GM21423 (cell line): ENCODE measurements at regions not wholly inside any gene's neighbourhood (a gene's known extent, or its start where the extent isn't known, plus 50 kb on each side); places are given as distances from the start of the nearest gene placed in this dataset.
"Not testable (repeated sequence)": the region's sequence is repeated elsewhere in the genome, so short reads cannot be mapped to it uniquely, and the experiment has no call there.

Source experiments
- ATAC-seq: cut with Tn5 transposase; IDR thresholded peaks from one replicate; pipeline ENCODE4 v1.9.1; 2021; ENCODE audit warnings: mild to moderate bottlenecking, moderate library complexity; ENCODE audit not compliant: unreplicated experiment

GRCh38 chr21:15119486-15119885 is 54.7 kb upstream of the NRIP1 start:
- ATAC-seq, result no peak

- no peak for ATAC-seq
These were observed 56.4 kb upstream of the NRIP1 start for GRCh38 chr21:15121097-15121654.

DNA sequence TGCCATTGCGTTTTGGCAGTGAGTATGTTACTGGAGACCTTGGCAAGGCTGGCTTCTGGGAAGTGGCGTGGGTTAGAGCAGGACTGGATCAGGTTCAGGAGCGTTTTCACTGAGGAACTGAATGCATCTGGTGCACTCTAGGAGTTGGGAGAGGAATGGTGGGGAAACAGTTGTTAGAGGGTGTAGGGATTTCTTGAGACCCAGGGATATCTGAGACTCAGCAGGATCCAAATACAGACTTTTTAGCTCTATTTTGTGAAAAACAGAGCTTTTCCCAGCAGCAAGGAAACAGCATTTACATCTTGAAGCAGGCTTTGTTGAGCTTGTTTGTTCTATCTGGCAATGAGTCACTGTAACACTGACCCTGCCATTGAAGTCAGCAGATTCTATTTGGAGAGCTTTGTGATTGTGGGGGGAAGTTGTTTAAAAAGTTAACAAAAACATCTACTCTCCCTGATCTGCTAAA is 56.9 kb upstream of the NRIP1 start:
- no peak for ATAC-seq

GRCh38 chr21:15122241-15122640 is 57.4 kb upstream of the NRIP1 start:
- ATAC-seq, result no peak

DNA sequence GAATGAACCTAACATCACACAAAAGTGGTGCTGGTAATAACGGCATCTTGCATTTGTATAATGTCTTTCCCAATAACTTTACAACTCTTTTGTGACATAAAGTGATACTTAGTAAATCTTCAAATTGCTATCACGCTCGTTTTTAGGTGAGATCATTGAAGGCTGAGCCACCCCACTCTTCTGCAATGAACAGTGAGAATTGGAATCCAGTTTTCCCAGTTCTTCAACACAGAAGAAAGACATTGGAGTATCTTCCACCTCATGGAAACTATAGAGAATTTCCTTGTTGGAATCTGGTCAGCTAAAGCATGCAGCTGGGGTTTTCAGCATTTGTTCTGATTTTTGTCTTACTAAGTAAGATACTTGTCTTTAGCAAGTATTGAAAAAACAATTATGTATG is 59.9 kb upstream of the NRIP1 start:
- no peak for ATAC-seq

GRCh38 chr21:15126948-15127347 is 62.1 kb upstream of the NRIP1 start:
- ATAC-seq, result no peak

- ATAC-seq, result no peak
These were observed 62.6 kb upstream of the NRIP1 start for GRCh38 chr21:15127437-15127836.

GRCh38 chr21:15128267-15128666 is 63.5 kb upstream of the NRIP1 start:
- no peak for ATAC-seq

- not testable (repeated sequence) for ATAC-seq
These were observed 63.9 kb upstream of the NRIP1 start for GRCh38 chr21:15128714-15129113.

GRCh38 chr21:15130326-15130725 is 65.5 kb upstream of the NRIP1 start:
- no peak for ATAC-seq

DNA sequence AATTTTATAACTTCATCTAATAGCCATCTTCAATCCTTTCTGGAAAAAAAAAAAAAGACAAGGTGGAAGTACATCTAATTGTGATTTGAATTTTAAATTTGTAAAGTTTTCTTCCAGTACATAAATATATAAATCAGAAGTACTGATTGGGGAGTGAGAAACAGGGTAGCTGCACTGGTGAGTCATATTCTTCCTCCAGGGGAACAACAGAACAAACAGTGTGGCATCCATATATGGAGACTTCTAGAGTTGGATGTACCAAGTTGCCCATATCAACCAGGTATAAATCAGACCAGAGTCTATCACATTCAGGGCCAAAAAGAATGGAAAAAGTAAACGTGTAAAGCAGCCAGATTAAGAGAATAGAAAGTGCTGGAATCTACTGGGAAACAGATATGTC is 66.0 kb upstream of the NRIP1 start:
- no peak for ATAC-seq

DNA sequence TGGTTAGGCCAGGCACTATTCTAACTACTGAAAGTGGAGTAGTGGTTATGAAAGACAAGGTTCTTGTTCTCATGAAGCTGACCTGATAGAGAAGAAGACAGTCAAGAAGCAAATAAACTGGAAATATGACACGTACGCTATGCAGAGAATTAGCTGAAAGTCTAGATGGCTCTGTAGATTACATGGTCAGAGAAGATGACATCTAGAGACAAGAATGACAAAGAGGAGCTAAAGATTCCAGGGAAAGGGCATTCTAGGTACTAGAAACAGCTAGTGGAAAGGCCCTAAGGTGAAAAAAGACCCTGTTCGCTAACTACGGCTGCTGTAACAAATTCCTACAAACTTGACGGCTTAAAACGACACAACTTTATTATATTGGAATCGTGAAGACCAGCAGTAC is 68.0 kb upstream of the NRIP1 start:
- ATAC-seq, result no peak

DNA sequence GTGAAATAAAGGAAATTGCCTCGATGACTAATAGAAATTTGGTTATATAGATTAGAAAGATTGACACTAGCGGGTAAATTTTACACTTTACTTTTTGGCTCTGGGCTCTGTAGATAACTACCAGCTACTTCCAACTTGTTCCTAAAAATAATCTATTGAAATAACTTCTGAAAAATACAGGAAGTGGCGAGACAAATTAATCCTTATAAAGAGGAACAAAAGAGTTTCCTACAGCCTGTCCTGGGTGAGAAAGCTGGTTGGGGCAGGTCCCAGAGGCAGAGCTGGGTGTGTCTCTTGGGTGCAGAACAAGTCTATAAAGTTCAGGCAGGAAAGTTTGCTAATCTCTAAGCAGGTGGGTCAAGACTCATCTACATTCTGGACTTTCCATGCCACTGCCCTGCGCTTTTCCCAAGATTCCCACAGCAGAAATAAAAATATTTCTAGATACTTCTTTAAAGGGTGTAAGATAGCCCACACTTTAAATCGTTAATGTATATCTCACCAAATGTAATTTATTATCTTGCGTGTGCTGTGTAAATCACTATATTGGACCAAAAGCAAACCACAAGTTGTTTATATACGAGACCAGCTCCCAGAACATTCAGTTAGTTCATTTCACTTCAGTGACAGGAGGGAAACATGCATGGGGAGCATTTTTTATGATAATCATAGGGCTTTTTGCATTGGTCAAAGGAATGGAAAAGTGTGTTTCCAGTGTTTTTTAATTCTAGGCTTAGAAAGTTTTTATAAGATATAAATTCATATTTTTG is 70.1 kb upstream of the NRIP1 start:
- ATAC-seq, result no peak

DNA sequence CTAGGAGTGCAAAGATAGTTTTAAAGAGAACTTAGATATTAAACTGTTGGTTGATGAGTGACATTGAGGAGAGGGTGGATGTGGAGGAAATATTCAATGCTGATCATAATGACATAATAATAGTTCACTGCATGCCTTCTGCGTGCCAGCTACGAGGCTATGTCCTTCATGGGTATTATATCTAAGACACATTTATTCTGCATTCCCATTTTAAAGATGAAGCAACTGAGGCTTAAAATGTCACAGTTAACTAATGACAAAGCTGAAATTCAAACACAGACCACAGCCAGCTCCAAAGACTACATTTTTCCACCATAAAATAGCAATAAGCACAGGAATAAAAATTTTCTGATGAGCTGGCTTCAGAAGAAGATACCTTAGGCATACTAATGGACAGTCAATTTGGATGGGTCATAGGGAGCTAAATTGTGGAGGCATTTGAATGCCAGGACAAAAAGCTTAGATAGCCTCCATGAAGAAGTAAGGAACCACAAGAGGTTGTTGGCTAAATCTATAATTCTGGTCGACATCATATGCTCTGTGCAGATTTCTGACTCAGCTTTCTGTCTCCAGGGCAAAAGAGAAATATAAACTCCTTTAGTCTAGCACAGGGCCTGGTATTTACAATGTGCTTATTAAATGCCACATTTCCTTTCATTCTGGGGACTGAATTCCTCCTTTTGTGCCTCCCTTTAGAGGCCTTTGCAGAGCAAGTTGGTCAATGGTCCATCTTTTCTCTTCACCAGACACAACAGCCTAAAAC is 71.2 kb upstream of the NRIP1 start:
- ATAC-seq, result no peak

GRCh38 chr21:15138490-15138889 is 73.7 kb upstream of the NRIP1 start:
- no peak for ATAC-seq

DNA sequence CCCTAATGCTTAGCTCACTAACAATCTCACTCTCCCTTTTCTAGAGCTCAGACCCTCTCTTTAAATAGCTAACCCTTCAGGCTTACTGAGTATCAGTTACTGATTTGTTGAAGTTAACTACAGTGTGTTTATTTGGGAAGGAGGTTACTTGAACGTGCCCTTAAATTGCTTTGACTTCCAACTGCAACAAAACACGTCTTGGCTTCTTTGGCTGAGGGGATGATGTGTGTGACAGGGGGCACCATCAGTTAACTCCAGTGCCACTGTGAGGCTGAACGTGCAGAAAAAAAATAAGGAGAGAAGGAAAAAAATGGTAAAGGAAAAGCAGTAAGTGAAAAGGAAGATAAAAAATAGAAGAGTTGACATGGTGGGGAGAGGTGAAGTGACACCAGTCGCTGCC is 75.1 kb upstream of the NRIP1 start:
- ATAC-seq, result no peak

DNA sequence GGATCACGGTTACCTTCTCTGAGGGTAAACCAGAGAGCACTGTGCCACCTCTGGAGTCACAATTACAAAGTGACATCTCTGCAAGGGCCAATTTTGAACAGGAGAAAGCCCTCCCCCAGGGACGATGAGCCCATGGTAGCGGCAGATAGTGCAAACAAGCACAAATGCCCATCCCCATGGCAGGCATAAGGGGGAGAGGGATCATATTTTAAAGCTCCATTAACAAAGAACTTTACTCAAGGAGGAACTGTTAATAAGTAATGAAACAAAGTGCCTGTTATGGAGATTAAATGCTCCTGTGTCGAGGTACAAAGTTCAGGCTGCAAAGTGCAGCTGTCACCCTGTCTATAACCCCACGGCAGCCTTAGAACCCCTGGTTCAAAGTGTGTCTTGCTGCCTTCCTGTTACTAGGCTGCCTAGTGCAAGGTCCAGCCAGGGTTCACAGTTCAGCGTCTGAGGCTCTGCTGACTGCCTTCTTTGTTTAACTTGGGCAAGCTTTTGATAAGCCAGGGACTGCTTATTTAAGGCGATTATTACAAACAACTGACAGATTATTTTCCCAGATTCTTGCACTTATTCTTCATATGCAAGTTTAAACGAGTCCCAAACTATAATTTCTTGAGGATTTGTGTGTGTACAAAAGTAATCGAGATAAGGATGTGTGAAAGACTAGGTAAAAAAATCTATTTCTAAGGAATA is 75.7 kb upstream of the NRIP1 start:
- no peak for ATAC-seq

- no peak for ATAC-seq
These were observed 76.6 kb upstream of the NRIP1 start for GRCh38 chr21:15141261-15141970.

DNA sequence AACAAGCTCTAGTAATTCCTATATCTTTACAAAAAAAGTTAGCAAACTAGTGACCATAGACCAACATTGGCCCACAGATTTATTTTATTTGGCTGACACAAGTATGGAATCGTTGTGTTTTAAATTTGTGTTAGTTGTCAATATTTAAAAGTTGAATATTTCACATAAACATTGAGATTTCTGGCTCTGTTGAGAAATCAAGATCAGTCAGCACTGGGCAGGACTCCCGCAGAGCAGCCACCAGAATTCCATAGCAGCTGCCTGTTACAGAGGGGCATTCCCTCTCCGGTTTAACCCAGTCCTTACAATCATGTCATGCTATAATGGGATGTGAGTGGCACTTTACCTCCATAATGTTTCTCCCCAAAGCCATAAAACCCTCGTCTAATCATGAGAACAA is 79.2 kb upstream of the NRIP1 start:
- ATAC-seq, result no peak

DNA sequence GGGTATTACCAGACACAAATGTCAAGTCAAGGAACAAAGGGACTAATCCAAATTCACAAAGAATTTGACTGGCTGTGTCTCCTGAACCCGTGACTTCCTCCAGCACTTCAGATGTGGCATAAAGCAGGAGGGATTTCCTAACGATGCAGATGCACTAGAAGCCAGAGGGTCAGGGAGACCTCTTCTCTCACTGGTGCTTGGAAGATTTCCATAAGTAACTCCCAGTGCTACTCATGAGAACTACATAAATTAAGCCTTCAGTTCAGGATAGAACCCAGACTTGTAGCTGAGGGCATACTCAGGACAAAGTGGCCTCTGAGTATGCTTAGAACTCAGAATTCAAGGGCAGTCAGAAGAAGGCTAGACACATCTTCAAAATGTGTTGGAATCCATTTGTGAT is 83.6 kb upstream of the NRIP1 start:
- ATAC-seq, result no peak
